ENCODE measurements at regions not wholly inside any gene's neighbourhood (a gene's known extent, or its start where the extent isn't known, plus 50 kb on each side); places are given as distances from the start of the nearest gene placed in this dataset.

- no peak overlapping the region for H3K27ac ChIP-seq
- H3K4me3 ChIP-seq, result no peak overlapping the region
- no peak for DNase-seq (ENCODE audit: low spot score)
- no peak for TF ChIP-seq CTCF (IDR thresholded peaks at IDR 0.05)
Measured at GRCh38 chr2:13474538-13474937, 757.8 kb downstream of the TRIB2 start.

- Histone ChIP-seq H3K27ac (no peak overlapping the region), H3K4me3 (no peak overlapping the region)
- TF ChIP-seq CTCF (IDR thresholded peaks at IDR 0.05), result no peak
- DNase-seq (ENCODE audit: low spot score), result no peak
Measured at GRCh38 chr2:13480057-13480456, 763.3 kb downstream of the TRIB2 start.

- H3K27ac ChIP-seq, result no peak overlapping the region
- no peak for DNase-seq (ENCODE audit: low spot score)
- no peak for TF ChIP-seq CTCF (IDR thresholded peaks at IDR 0.05)
- no peak overlapping the region for H3K4me3 ChIP-seq
Measured at GRCh38 chr2:13481201-13481600, 764.5 kb downstream of the TRIB2 start.

GRCh38 chr2:13485256-13485655 is 768.5 kb downstream of the TRIB2 start:
- no peak for DNase-seq (ENCODE audit: low spot score)
- no peak overlapping the region for H3K4me3 ChIP-seq
- TF ChIP-seq CTCF (IDR thresholded peaks at IDR 0.05), result no peak
- no peak overlapping the region for H3K27ac ChIP-seq

- no peak overlapping the region for H3K4me3 ChIP-seq
- TF ChIP-seq CTCF (IDR thresholded peaks at IDR 0.05), result no peak
- DNase-seq (ENCODE audit: low spot score), result no peak
- H3K27ac ChIP-seq, result no peak overlapping the region
Measured at GRCh38 chr2:13488965-13489364, 772.2 kb downstream of the TRIB2 start.

GRCh38 chr2:13492262-13492661 is 775.5 kb downstream of the TRIB2 start:
- no peak for TF ChIP-seq CTCF (IDR thresholded peaks at IDR 0.05)
- no peak overlapping the region for H3K4me3 ChIP-seq
- no peak overlapping the region for H3K27ac ChIP-seq
- DNase-seq (ENCODE audit: low spot score), result no peak

GRCh38 chr2:13495051-13495450 is 778.3 kb downstream of the TRIB2 start:
- Histone ChIP-seq H3K4me3 (no peak overlapping the region), H3K27ac (no peak overlapping the region)
- no peak for DNase-seq (ENCODE audit: low spot score)
- TF ChIP-seq CTCF (IDR thresholded peaks at IDR 0.05), result no peak

Measured in coronary artery (tissue), 2 donors.